HG03108 (cell line): ENCODE measurements at regions not wholly inside any gene's neighbourhood (a gene's known extent, or its start where the extent isn't known, plus 50 kb on each side); places are given as distances from the start of the nearest gene placed in this dataset.

Source experiments
- ATAC-seq: cut with Tn5 transposase; IDR thresholded peaks from one replicate; pipeline ENCODE4 v1.9.1; 2021; ENCODE audit warnings: moderate library complexity; ENCODE audit not compliant: unreplicated experiment

- ATAC-seq = no peak
Measured at GRCh38 chr6:165883851-165884640, 221.0 kb upstream of the PDE10A start.

- ATAC-seq = no peak
Measured at GRCh38 chr6:165881806-165882205, 218.8 kb upstream of the PDE10A start.

- no peak for ATAC-seq
Measured at GRCh38 chr6:165880686-165881085, 217.6 kb upstream of the PDE10A start.

- no peak for ATAC-seq
Measured at GRCh38 chr6:165877773-165878172, 214.7 kb upstream of the PDE10A start.

- ATAC-seq = no peak
Measured at GRCh38 chr6:165877192-165877591, 214.2 kb upstream of the PDE10A start.

- no peak for ATAC-seq
Measured at GRCh38 chr6:165876588-165876987, 213.5 kb upstream of the PDE10A start.

- ATAC-seq = no peak
Measured at GRCh38 chr6:165875946-165876345, 212.9 kb upstream of the PDE10A start.

- ATAC-seq = no peak
Measured at GRCh38 chr6:165873976-165874375, 210.9 kb upstream of the PDE10A start.

- no peak for ATAC-seq
Measured at GRCh38 chr6:165872811-165873210, 209.8 kb upstream of the PDE10A start.

- no peak for ATAC-seq
Measured at GRCh38 chr6:165872311-165872710, 209.3 kb upstream of the PDE10A start.

- no peak for ATAC-seq
Measured at GRCh38 chr6:165871571-165871970, 208.5 kb upstream of the PDE10A start.

- ATAC-seq = no peak
Measured at GRCh38 chr6:165869526-165869925, 206.5 kb upstream of the PDE10A start.

- ATAC-seq = no peak
Measured at GRCh38 chr6:165864925-165865324, 201.9 kb upstream of the PDE10A start.

- ATAC-seq = no peak
Measured at GRCh38 chr6:165864218-165864617, 201.2 kb upstream of the PDE10A start.

- ATAC-seq = no peak
Measured at GRCh38 chr6:165863801-165864200, 200.8 kb upstream of the PDE10A start.

GRCh38 chr6:165862813-165863212, 199.8 kb upstream of the PDE10A start:
- ATAC-seq = no peak

- no peak for ATAC-seq
Measured at GRCh38 chr6:165861226-165861625, 198.2 kb upstream of the PDE10A start.

- no peak for ATAC-seq
Measured at GRCh38 chr6:165858586-165858985, 195.5 kb upstream of the PDE10A start.

- no peak for ATAC-seq
Measured at GRCh38 chr6:165855856-165856255, 192.8 kb upstream of the PDE10A start.

- ATAC-seq = no peak
Measured at GRCh38 chr6:165854863-165855593, 192.0 kb upstream of the PDE10A start.

GRCh38 chr6:165854061-165854862, 191.2 kb upstream of the PDE10A start:
- ATAC-seq = no peak

- ATAC-seq = no peak
Measured at GRCh38 chr6:165852676-165853075, 189.6 kb upstream of the PDE10A start.
